HL-60 (cell line): ENCODE measurements at regions not wholly inside any gene's neighbourhood (a gene's known extent, or its start where the extent isn't known, plus 50 kb on each side); places are given as distances from the start of the nearest gene placed in this dataset.

Experiments used
- DNase-seq, 2 experiments: peaks; one replicate each; pipeline ENCODE4 v3.0.0-alpha.2; 2010 to 2020; ENCODE audit warnings: low read depth in 1 of 2, low spot score in 1 of 2
- H3K27ac ChIP-seq: fragments of 250-450 bp; sonication (Bioruptor Pico); replicated peaks from 2 replicates; pipeline ENCODE4 v1.5.1; 2020; ENCODE audit warnings: mild to moderate bottlenecking, moderate library complexity
- H3K27me3 ChIP-seq: fragments of 250-450 bp; sonication (Bioruptor Pico); 2 replicates; pipeline ENCODE4 v1.5.1; 2021; ENCODE audit warnings: mild to moderate bottlenecking, moderate library complexity; ENCODE audit not compliant: insufficient read depth, poor library complexity, severe bottlenecking
- H3K4me3 ChIP-seq: replicated peaks from 2 replicates; pipeline ENCODE4 v1.5.1; 2011; ENCODE audit warnings: mild to moderate bottlenecking, control low read depth, low read length; ENCODE audit not compliant: insufficient read depth
- GABPA ChIP-seq: IDR thresholded peaks from 2 replicates; pipeline ENCODE4 v1.6.1; 2012; ENCODE audit warnings: low read depth
- POLR2AphosphoS5 ChIP-seq: IDR thresholded peaks from 2 replicates; pipeline ENCODE4 v1.6.1; 2012; ENCODE audit warnings: low read depth
- REST ChIP-seq: IDR thresholded peaks from 2 replicates; pipeline ENCODE4 v1.6.1; 2012; ENCODE audit warnings: low read depth; ENCODE audit not compliant: insufficient replicate concordance
- SPI1 ChIP-seq: IDR thresholded peaks from 2 replicates; pipeline ENCODE4 v1.6.1; 2012; ENCODE audit warnings: low read depth, mild to moderate bottlenecking, borderline replicate concordance
- TF ChIP-seq, protein P1 (sequence below): IDR thresholded peaks from one replicate; pipeline ENCODE4 v1.5.1; 2011; ENCODE audit warnings: low read length, control low read depth, inconsistent platforms; ENCODE audit not compliant: insufficient read depth

GRCh38 chr20:51888291-51888690 lies 86.0 kb upstream of the SALL4 start:
- Histone ChIP-seq H3K4me3 (no peak overlapping the region), H3K27me3 (no peaks in the 10 kb centered on the region), H3K27ac (no peak overlapping the region)
- TF ChIP-seq, protein P1, sequence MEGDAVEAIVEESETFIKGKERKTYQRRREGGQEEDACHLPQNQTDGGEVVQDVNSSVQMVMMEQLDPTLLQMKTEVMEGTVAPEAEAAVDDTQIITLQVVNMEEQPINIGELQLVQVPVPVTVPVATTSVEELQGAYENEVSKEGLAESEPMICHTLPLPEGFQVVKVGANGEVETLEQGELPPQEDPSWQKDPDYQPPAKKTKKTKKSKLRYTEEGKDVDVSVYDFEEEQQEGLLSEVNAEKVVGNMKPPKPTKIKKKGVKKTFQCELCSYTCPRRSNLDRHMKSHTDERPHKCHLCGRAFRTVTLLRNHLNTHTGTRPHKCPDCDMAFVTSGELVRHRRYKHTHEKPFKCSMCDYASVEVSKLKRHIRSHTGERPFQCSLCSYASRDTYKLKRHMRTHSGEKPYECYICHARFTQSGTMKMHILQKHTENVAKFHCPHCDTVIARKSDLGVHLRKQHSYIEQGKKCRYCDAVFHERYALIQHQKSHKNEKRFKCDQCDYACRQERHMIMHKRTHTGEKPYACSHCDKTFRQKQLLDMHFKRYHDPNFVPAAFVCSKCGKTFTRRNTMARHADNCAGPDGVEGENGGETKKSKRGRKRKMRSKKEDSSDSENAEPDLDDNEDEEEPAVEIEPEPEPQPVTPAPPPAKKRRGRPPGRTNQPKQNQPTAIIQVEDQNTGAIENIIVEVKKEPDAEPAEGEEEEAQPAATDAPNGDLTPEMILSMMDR = no peak
- TF ChIP-seq SPI1 = no peak
- TF ChIP-seq GABPA = no peak
- TF ChIP-seq POLR2AphosphoS5 = no peak
- no peak for TF ChIP-seq REST
- DNase-seq = no peak

- Histone ChIP-seq H3K27me3 (no peaks in the 10 kb centered on the region), H3K4me3 (no peak overlapping the region), H3K27ac (no peak overlapping the region)
- no peak for DNase-seq
- TF ChIP-seq POLR2AphosphoS5 (no peak), SPI1 (no peak), REST (no peak), GABPA (no peak)
- TF ChIP-seq, protein P1 = no peak
Observed at GRCh38 chr20:51886891-51887608, 84.7 kb upstream of the SALL4 start.

GRCh38 chr20:51886341-51886740 lies 84.0 kb upstream of the SALL4 start:
- TF ChIP-seq SPI1 = no peak
- no peak for TF ChIP-seq GABPA
- Histone ChIP-seq H3K27ac (no peak overlapping the region), H3K27me3 (no peaks in the 10 kb centered on the region), H3K4me3 (no peak overlapping the region)
- DNase-seq = no peak

DNA sequence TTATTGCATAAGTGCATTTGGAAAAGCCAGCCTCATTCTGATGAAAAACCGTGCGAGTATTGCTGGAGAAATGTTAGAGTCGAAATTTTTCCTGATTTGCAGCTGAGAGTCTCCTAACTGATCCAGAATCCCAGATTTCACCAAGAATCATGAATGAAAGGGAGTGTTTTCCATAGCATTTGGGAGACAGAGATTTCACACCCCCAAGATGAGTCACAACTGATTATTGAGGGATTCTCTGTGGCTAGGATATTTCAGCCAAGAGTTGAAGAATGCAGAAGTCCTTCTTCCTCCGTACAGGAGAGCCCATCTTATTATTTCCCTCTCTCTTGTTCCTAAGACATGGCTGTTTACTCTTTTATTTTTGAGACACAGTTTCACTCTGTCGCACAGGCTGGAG lies 82.2 kb upstream of the SALL4 start:
- no peak for DNase-seq
- TF ChIP-seq SPI1 = no peak
- TF ChIP-seq REST = no peak
- no peak for TF ChIP-seq POLR2AphosphoS5
- no peak for TF ChIP-seq GABPA
- TF ChIP-seq, protein P1 = no peak
- Histone ChIP-seq H3K27me3 (no peaks in the 10 kb centered on the region), H3K4me3 (no peak overlapping the region), H3K27ac (no peak overlapping the region)
